ENCODE measurements at regions not wholly inside any gene's neighbourhood (a gene's known extent, or its start where the extent isn't known, plus 50 kb on each side); places are given as distances from the start of the nearest gene placed in this dataset.

GRCh38 chr3:104561324-104561723, 805.4 kb upstream of the ALCAM start:
- DNase-seq (ENCODE audit: low read depth), result no peak
- no peaks in the 10 kb centered on the region for H3K27me3 ChIP-seq (ENCODE audit: control insufficient read depth, insufficient read depth, low read length)
- CTCF ChIA-PET, result no interaction called here
- TF ChIP-seq CTCF (IDR thresholded peaks at IDR 0.05; ENCODE audit: insufficient read depth, low read depth, low read length), result no peak
- no peak overlapping the region for H3K4me3 ChIP-seq (ENCODE audit: low read depth, low read length)
- no peaks in the 10 kb centered on the region for H3K36me3 ChIP-seq (ENCODE audit: control insufficient read depth, insufficient read depth, low read length)
- POLR2A ChIA-PET, result interaction anchor here (0.6 kb wide), 1 partner anchor 961 kb away, joined by 3 read pairs; no protein-coding TSS in a partner anchor

- peak; percentile 75 for TF ChIP-seq CTCF (IDR thresholded peaks at IDR 0.05; ENCODE audit: insufficient read depth, low read depth, low read length)
- ChIA-PET POLR2A (no interaction called here), CTCF (interaction anchor here (0.6 kb wide), 1 partner anchor 801 kb away, joined by 3 read pairs; no protein-coding TSS in a partner anchor)
- no peaks in the 10 kb centered on the region for H3K36me3 ChIP-seq (ENCODE audit: control insufficient read depth, insufficient read depth, low read length)
- H3K4me3 ChIP-seq (ENCODE audit: low read depth, low read length), result no peak overlapping the region
- no peak for DNase-seq (ENCODE audit: low read depth)
- no peaks in the 10 kb centered on the region for H3K27me3 ChIP-seq (ENCODE audit: control insufficient read depth, insufficient read depth, low read length)
Measured at GRCh38 chr3:104564045-104564643, 802.6 kb upstream of the ALCAM start.

DNA sequence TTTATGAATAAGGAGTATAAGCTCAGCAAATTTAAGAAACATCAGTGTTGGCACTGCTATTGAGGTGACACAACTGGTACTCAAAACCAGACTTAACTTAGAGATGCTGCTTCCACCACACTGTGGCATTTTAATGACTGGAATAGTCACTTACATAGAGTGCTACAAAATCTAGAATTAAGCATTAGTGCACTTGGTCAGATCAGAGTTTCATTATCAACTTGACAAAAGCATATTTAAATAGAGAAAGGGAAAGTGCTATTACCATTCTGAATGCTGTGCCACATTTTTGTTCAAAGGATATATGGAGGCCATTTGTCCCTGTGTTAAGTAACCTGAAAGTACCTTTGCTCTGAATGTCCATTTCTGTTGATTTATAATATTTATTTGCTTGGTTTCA, 800.7 kb upstream of the ALCAM start:
- H3K36me3 ChIP-seq (ENCODE audit: control insufficient read depth, insufficient read depth, low read length), result no peaks in the 10 kb centered on the region
- no peaks in the 10 kb centered on the region for H3K27me3 ChIP-seq (ENCODE audit: control insufficient read depth, insufficient read depth, low read length)
- ChIA-PET POLR2A (no interaction called here), CTCF (no interaction called here)
- no peak for TF ChIP-seq CTCF (IDR thresholded peaks at IDR 0.05; ENCODE audit: insufficient read depth, low read depth, low read length)
- DNase-seq (ENCODE audit: low read depth), result no peak
- H3K4me3 ChIP-seq (ENCODE audit: low read depth, low read length), result no peak overlapping the region

- ChIA-PET POLR2A (no interaction called here), CTCF (interaction anchor here (0.7 kb wide), 1 partner anchor 24 kb away, joined by 3 read pairs; no protein-coding TSS in a partner anchor)
- Histone ChIP-seq H3K4me3 (ENCODE audit: low read depth, low read length) (no peak overlapping the region), H3K36me3 (ENCODE audit: control insufficient read depth, insufficient read depth, low read length) (no peaks in the 10 kb centered on the region), H3K27me3 (ENCODE audit: control insufficient read depth, insufficient read depth, low read length) (no peaks in the 10 kb centered on the region)
- no peak for DNase-seq (ENCODE audit: low read depth)
- no peak for TF ChIP-seq CTCF (IDR thresholded peaks at IDR 0.05; ENCODE audit: insufficient read depth, low read depth, low read length)
Measured at GRCh38 chr3:104575634-104576033, 791.1 kb upstream of the ALCAM start.

- Histone ChIP-seq H3K27me3 (ENCODE audit: control insufficient read depth, insufficient read depth, low read length) (no peaks in the 10 kb centered on the region), H3K4me3 (ENCODE audit: low read depth, low read length) (no peak overlapping the region), H3K36me3 (ENCODE audit: control insufficient read depth, insufficient read depth, low read length) (no peaks in the 10 kb centered on the region)
- no peak for TF ChIP-seq CTCF (IDR thresholded peaks at IDR 0.05; ENCODE audit: insufficient read depth, low read depth, low read length)
- ChIA-PET POLR2A (no interaction called here), CTCF (no interaction called here)
- DNase-seq (ENCODE audit: low read depth), result no peak
Measured at GRCh38 chr3:104578558-104578957, 788.2 kb upstream of the ALCAM start.

Data from BJ (cell line).